Cardiac muscle cell (in vitro differentiated cells and primary cell): ENCODE measurements at regions not wholly inside any gene's neighbourhood (a gene's known extent, or its start where the extent isn't known, plus 50 kb on each side); places are given as distances from the start of the nearest gene placed in this dataset.

Source experiments
- DNase-seq, 2 donors: peaks; one replicate each; pipeline versions ENCODE4 v3.0.0 to v3.0.0-alpha.2; 2010 to 2017; ENCODE audit warnings: low read depth in 1 of 2, low spot score in 1 of 2
- H3K27ac ChIP-seq: fragments of 200-600 bp; sonication (generic); 2 replicates; pipeline ENCODE4 v1.5.1; 2016
- H3K27me3 ChIP-seq: fragments of 200-600 bp; sonication (generic); 2 replicates; pipeline ENCODE4 v1.6.0; 2016; ENCODE audit warnings: control low read depth
- H3K36me3 ChIP-seq: fragments of 200-600 bp; sonication (generic); 2 replicates; pipeline ENCODE4 v1.5.1; 2016; ENCODE audit warnings: control low read depth
- H3K4me1 ChIP-seq: fragments of 200-600 bp; sonication (generic); 2 replicates; pipeline ENCODE4 v1.8.1; 2017; ENCODE audit warnings: low read depth, mild to moderate bottlenecking, mixed run types
- H3K4me3 ChIP-seq: fragments of 200-600 bp; sonication (generic); 2 replicates; pipeline ENCODE4 v1.5.1; 2016; ENCODE audit warnings: mild to moderate bottlenecking
- H3K9me3 ChIP-seq: fragments of 200-600 bp; sonication (generic); 2 replicates; pipeline ENCODE4 v1.5.1; 2017; ENCODE audit warnings: low read depth, mild to moderate bottlenecking, control low read depth
- CTCF ChIP-seq: IDR thresholded peaks from 2 replicates; pipeline ENCODE4 v1.5.1; 2012; ENCODE audit warnings: low read depth, mild to moderate bottlenecking, low read length

DNA sequence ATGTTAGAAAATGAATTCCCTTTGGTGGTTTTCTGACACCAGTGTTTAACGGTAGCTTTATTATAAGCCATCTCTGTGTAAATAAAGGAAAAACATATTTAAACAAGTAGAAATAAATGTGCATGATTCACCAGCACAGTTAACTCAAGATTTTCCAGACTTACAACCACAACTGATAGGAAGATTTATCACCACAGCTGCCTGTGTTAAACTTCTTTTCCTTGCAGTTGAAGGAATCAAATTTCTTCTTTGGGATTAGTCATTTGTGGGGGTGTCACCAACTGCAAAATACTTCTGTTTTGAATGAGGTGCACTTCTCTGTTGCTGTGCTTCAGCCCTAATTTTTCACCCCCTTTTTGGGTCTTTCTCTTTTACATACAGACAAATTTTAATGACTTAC is 128.1 kb upstream of the STK26 start:
- Histone ChIP-seq H3K36me3 (no peaks in the 10 kb centered on the region), H3K27ac (no peak overlapping the region)
- DNase-seq, result peak in 1 of 2 donors; percentile 5

GRCh38 chrX:131895807-131896206 is 127.3 kb upstream of the STK26 start:
- H3K36me3 ChIP-seq, result no peaks in the 10 kb centered on the region
- DNase-seq, result no peak
- H3K9me3 ChIP-seq, result no peaks in the 10 kb centered on the region
- H3K27ac ChIP-seq, result no peak overlapping the region
- H3K27me3 ChIP-seq, result no peaks in the 10 kb centered on the region
- no peak for TF ChIP-seq CTCF
- H3K4me3 ChIP-seq, result no peak overlapping the region
- H3K4me1 ChIP-seq, result no peaks in the 10 kb centered on the region

More for the DNA sequence above, 128.1 kb upstream of the STK26 start:
- Histone ChIP-seq H3K27me3 (no peaks in the 10 kb centered on the region), H3K9me3 (no peaks in the 10 kb centered on the region), H3K4me3 (no peak overlapping the region), H3K4me1 (no peaks in the 10 kb centered on the region)
- TF ChIP-seq CTCF, result no peak

DNA sequence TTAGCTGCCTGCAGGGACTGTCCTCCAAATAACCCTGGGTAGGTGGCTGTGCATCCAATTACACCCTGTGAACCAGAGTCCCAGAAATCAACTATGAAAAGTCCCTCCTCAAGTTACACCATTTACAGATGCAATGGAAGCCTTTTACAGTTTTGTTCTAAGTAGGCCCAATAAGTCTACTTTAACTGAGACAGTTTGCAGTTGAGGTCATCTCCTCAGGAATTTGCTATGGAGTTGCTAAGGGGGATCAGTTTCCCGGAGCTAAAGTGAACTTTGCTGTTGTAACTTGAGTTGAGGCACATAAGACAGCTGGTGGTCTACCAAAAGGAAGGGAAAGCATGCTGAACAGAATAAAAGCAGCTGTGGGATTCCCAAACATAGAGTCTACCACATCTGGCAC is 121.6 kb upstream of the STK26 start:
- DNase-seq, result no peak
- no peaks in the 10 kb centered on the region for H3K36me3 ChIP-seq
- H3K4me1 ChIP-seq, result peaks cover 5% of the 10 kb centered on the region
- no peaks in the 10 kb centered on the region for H3K9me3 ChIP-seq
- H3K27me3 ChIP-seq, result no peaks in the 10 kb centered on the region
- no peak overlapping the region for H3K4me3 ChIP-seq
- TF ChIP-seq CTCF, result no peak
- H3K27ac ChIP-seq, result no peak overlapping the region

GRCh38 chrX:131907488-131908314 is 115.4 kb upstream of the STK26 start:
- no peak for TF ChIP-seq CTCF
- H3K36me3 ChIP-seq, result no peaks in the 10 kb centered on the region
- no peaks in the 10 kb centered on the region for H3K9me3 ChIP-seq
- H3K27me3 ChIP-seq, result no peaks in the 10 kb centered on the region
- H3K4me1 ChIP-seq, result peaks cover 12% of the 10 kb centered on the region
- no peak for DNase-seq
- no peak overlapping the region for H3K27ac ChIP-seq
- H3K4me3 ChIP-seq, result no peak overlapping the region

GRCh38 chrX:131910586-131910985 is 112.5 kb upstream of the STK26 start:
- no peaks in the 10 kb centered on the region for H3K27me3 ChIP-seq
- no peaks in the 10 kb centered on the region for H3K9me3 ChIP-seq
- peaks cover 12% of the 10 kb centered on the region for H3K4me1 ChIP-seq
- no peak for DNase-seq
- H3K36me3 ChIP-seq, result no peaks in the 10 kb centered on the region
- no peak for TF ChIP-seq CTCF
- peak overlapping the region; percentile 41 for H3K27ac ChIP-seq
- H3K4me3 ChIP-seq, result no peak overlapping the region
